Gastrocnemius medialis (tissue), 4 donors: ENCODE measurements at regions not wholly inside any gene's neighbourhood (a gene's known extent, or its start where the extent isn't known, plus 50 kb on each side); places are given as distances from the start of the nearest gene placed in this dataset.

ENCODE experiments used
- ATAC-seq, 2 donors: fragments of 150-250 bp; one replicate each; pipeline ENCODE4 v1.9.1; 2016
- DNase-seq, 2 donors: peaks; one replicate each; pipeline ENCODE4 v3.0.0-alpha.2; 2019
- H3K27ac ChIP-seq, 4 donors: fragments of 200-600 bp; sonication (generic); 1 replicate in 1 of 4; 2 replicates in 3 of 4; pipeline ENCODE4 v1.5.1; 2016 to 2018; ENCODE audit warnings: mild to moderate bottlenecking in 2 of 4, moderate library complexity in 1 of 4
- H3K27me3 ChIP-seq, 3 donors: fragments of 200-600 bp; sonication (generic) in 2 of 3; 1 replicate in 1 of 3; 2 replicates in 2 of 3; pipeline versions ENCODE4 v1.5.1 to v1.6.0; 2016 to 2019; ENCODE audit warnings: mild to moderate bottlenecking in 1 of 3, moderate library complexity in 1 of 3
- H3K36me3 ChIP-seq, 2 donors: fragments of 200-600 bp; sonication (generic) in 1 of 2; one replicate each; pipeline ENCODE4 v1.5.1; 2017 to 2018
- H3K4me1 ChIP-seq, 2 donors: fragments of 200-600 bp; sonication (generic) in 1 of 2; one replicate each; pipeline ENCODE4 v1.5.1; 2016 to 2017; ENCODE audit warnings: mild to moderate bottlenecking in 2 of 2
- H3K4me3 ChIP-seq, 4 donors: fragments of 200-600 bp; sonication (generic) in 3 of 4; 1 replicate in 1 of 4; 2 replicates in 3 of 4; pipeline ENCODE4 v1.5.1; 2016 to 2019; ENCODE audit warnings: mild to moderate bottlenecking in 2 of 4
- H3K9me3 ChIP-seq, 3 donors: fragments of 200-600 bp; sonication (generic) in 2 of 3; 1 replicate in 1 of 3; 2 replicates in 2 of 3; pipeline ENCODE4 v1.5.1; 2016 to 2019
- CTCF ChIP-seq, 5 experiments: fragments of 450-650 bp in 3 of 5; fragments of 200-600 bp in 2 of 5; sonication (generic) in 2 of 5; IDR thresholded peaks in 4 of 5; conservative IDR thresholded peaks in 1 of 5; 1 replicate in 4 of 5; 2 replicates in 1 of 5; pipeline ENCODE4 v1.5.1; 2016 to 2019; ENCODE audit warnings: antibody characterized with exemption in 5 of 5, mild to moderate bottlenecking in 3 of 5, moderate library complexity in 3 of 5
- POLR2A ChIP-seq, 2 donors: fragments of 450-650 bp; IDR thresholded peaks; one replicate each; pipeline ENCODE4 v1.6.1; 2017; ENCODE audit warnings: antibody characterized with exemption in 2 of 2, mild to moderate bottlenecking in 2 of 2, moderate library complexity in 2 of 2
- in situ Hi-C, 4 donors: fragments of 200-750 bp; cut with MboI; loops; one replicate each; pipeline versions ENCODE4 v1.15.0 to v1.8.0; 2017; ENCODE audit warnings: low sequenced_read_pairs in 4 of 4
- intact Hi-C: fragments of 100-400 bp; cut with DNase I; formaldehyde crosslinking; loops from one replicate; pipeline ENCODE4 v1.15.1; 2023; ENCODE audit warnings: low total_unique reads

- no peaks in the 10 kb centered on the region for H3K27me3 ChIP-seq
- ATAC-seq (no peak), DNase-seq (no peak)
- TF ChIP-seq POLR2A (IDR thresholded peaks at IDR 0.05), result no peak
- TF ChIP-seq CTCF (IDR thresholded peaks at IDR 0.05 in 4 of 5, conservative IDR thresholded peaks at IDR 0.05 in 1 of 5), result no peak
- H3K4me3 ChIP-seq, result no peak overlapping the region
- H3K36me3 ChIP-seq, result no peaks in the 10 kb centered on the region
- no peak overlapping the region for H3K27ac ChIP-seq
- intact Hi-C loops, result no loop called here
- no peaks in the 10 kb centered on the region for H3K4me1 ChIP-seq
- in situ Hi-C loops, result loop anchor here in 1 of 4 donors (25.0 kb wide), 1 partner anchor 90 kb away; no protein-coding TSS in a partner anchor
- no peaks in the 10 kb centered on the region for H3K9me3 ChIP-seq
These were observed 60.6 kb upstream of the TMEM215 start for GRCh38 chr9:32722704-32723103.

GRCh38 chr9:32723789-32724325, 59.5 kb upstream of the TMEM215 start:
- TF ChIP-seq POLR2A (IDR thresholded peaks at IDR 0.05) (no peak), CTCF (IDR thresholded peaks at IDR 0.05 in 4 of 5, conservative IDR thresholded peaks at IDR 0.05 in 1 of 5) (no peak)
- Histone ChIP-seq H3K4me3 (no peak overlapping the region), H3K36me3 (no peaks in the 10 kb centered on the region), H3K27ac (no peak overlapping the region), H3K27me3 (no peaks in the 10 kb centered on the region), H3K9me3 (no peaks in the 10 kb centered on the region), H3K4me1 (no peaks in the 10 kb centered on the region)
- in situ Hi-C loops, result loop anchor here in 1 of 4 donors (25.0 kb wide), 1 partner anchor 88 kb away; no protein-coding TSS in a partner anchor
- intact Hi-C loops, result no loop called here
- ATAC-seq (peak in 1 of 2 donors; percentile 65), DNase-seq (no peak)

GRCh38 chr9:32725066-32725860, 58.1 kb upstream of the TMEM215 start:
- intact Hi-C loops, result no loop called here
- Histone ChIP-seq H3K27me3 (no peaks in the 10 kb centered on the region), H3K27ac (no peak overlapping the region), H3K4me3 (no peak overlapping the region), H3K9me3 (no peaks in the 10 kb centered on the region), H3K36me3 (no peaks in the 10 kb centered on the region), H3K4me1 (no peaks in the 10 kb centered on the region)
- DNase-seq (no peak), ATAC-seq (no peak)
- in situ Hi-C loops, result no loop called here
- no peak for TF ChIP-seq CTCF (IDR thresholded peaks at IDR 0.05 in 4 of 5, conservative IDR thresholded peaks at IDR 0.05 in 1 of 5)
- no peak for TF ChIP-seq POLR2A (IDR thresholded peaks at IDR 0.05)

- Histone ChIP-seq H3K36me3 (no peaks in the 10 kb centered on the region), H3K9me3 (no peaks in the 10 kb centered on the region), H3K4me1 (no peaks in the 10 kb centered on the region), H3K27ac (no peak overlapping the region), H3K4me3 (no peak overlapping the region), H3K27me3 (no peaks in the 10 kb centered on the region)
- intact Hi-C loops (no loop called here), in situ Hi-C loops (no loop called here)
- no peak for DNase-seq
- no peak for TF ChIP-seq POLR2A (IDR thresholded peaks at IDR 0.05)
- no peak for TF ChIP-seq CTCF (IDR thresholded peaks at IDR 0.05 in 4 of 5, conservative IDR thresholded peaks at IDR 0.05 in 1 of 5)
- no peak for ATAC-seq
These were observed 55.2 kb upstream of the TMEM215 start for GRCh38 chr9:32728181-32728580.
